Ammon's horn (tissue), 1 donor: ENCODE measurements at regions not wholly inside any gene's neighbourhood (a gene's known extent, or its start where the extent isn't known, plus 50 kb on each side); places are given as distances from the start of the nearest gene placed in this dataset.

Experiments used
- DNase-seq: peaks from one replicate; pipeline ENCODE4 v3.0.0-alpha.2; 2016; ENCODE audit warnings: low spot score

DNA sequence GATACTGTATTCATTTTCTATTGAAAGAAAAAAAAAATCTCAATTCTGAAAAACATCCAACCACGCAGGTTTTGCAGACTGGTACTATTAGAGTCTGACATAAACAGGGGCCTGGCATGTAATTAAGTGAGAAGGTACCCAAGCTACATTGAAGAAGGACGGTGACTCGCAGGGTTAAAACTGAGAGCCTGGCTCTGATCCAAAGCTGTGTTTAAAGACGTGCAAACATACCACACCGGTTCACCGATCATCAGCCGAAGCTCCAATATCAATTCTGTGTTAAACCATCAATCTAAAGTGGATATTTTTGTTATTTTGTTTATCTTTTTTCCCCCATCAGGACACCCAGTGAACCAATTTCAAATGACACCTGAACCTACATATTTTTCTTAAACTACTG lies 108.1 kb upstream of the DIO3 start:
- DNase-seq, result no peak

DNA sequence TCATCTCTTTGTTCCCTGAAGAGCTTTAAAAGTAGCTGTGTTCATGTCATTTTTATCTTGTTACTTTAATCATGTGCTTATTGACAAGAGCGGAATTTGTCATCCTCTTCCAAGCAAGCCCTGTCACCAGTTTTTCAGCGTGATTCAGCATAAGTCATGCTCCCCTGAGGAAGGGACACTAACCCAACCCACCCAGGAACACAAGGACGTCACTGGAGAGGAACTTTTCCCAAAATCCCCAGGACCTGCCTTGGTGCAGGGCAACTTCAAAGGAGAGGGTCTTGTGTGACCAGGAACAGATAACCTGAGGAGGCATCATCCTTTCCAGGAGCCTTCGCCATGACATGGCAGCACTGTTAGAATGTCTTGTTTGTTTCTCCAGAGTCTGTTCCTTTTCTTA lies 107.1 kb upstream of the DIO3 start:
- DNase-seq, result no peak

DNA sequence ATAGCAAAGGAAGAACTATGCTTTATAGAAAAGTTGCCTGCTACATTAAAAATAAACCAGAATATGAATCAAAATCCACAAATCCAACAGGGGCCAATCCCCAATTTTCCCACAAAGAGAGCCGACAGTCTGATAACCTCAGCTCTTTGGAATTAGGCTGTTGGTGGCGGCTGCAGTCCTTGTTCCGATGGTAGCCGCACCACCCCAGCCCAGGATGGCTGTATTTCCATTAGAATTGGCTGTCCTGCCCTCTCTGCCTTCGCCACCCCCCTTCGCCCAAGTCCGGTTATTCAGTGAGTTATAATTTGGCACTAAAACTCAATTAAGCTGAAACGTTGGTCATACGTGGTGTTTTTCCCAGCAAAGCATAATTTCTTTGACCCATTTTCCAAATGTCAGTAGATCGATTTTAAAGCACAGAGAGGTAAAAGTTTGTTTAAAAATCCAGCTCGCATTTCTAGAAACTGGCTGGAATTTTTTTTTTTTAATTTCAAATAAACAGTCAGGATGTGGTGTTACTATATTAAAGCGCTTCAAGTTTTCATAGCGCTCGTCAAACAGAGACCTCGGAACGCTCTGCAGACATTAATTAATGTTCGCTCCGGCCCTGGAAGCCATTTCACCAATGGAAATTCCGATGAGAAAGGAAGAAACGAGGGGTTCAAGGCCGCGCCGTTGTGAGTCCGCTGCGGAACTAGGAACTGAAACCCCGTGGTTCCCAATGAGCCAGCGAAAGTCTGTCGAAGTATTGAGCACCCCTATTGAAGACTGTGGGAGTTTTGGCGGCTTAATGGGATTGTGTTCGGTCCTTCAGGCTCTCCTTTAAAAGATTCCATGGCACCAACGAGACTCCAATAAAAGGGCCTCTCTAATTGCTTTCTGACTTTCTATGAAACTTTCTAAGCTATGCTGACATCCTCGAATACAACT lies 104.8 kb upstream of the DIO3 start:
- DNase-seq, result no peak

GRCh38 chr14:101457301-101457935 lies 103.9 kb upstream of the DIO3 start:
- DNase-seq, result no peak

GRCh38 chr14:101457936-101458740 lies 103.2 kb upstream of the DIO3 start:
- no peak for DNase-seq

- no peak for DNase-seq
Observed at GRCh38 chr14:101458741-101459550, 102.3 kb upstream of the DIO3 start.

- no peak for DNase-seq
Observed at GRCh38 chr14:101459551-101459900, 101.8 kb upstream of the DIO3 start.

- DNase-seq, result no peak
Observed at GRCh38 chr14:101460521-101460920, 100.8 kb upstream of the DIO3 start.

DNA sequence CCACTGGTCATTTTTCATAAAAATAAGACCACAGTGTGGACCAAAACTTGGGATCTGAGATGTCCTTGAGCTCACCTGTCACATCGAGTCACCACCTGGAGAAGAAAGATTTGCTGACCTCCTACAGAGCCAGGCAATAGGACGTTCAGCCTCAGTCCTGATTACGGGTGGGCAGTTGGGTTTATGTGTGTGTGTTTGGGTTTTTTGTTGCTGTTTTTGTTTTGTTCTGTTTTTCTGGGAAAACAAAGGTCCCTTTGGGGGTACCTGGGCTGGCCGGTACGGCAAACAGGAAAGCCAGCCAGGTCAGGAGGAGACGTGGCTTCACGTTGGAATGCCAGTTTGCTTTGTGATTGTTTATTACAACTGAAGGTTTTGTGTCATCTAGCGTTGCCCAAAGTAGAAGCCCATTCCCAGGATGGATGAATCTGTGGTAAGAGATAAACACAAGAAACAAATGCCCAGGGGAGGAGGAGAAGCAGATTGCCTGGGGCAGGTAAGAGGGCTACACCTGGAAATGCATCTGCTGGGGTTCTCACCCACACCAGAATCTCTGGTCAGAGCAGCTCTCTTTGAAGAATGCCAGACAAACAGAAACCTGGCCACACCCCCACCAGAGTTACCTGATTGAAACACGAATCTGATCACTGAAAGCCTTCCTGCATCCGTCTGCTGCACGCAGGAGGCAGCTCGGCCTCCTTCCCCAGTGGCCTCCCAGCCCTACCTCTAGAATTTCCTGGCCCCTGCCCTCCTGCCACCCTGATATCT lies 100.1 kb upstream of the DIO3 start:
- DNase-seq, result no peak

GRCh38 chr14:101461891-101462290 lies 99.4 kb upstream of the DIO3 start:
- DNase-seq, result no peak

- DNase-seq, result no peak
Observed at GRCh38 chr14:101462726-101463565, 98.3 kb upstream of the DIO3 start.

DNA sequence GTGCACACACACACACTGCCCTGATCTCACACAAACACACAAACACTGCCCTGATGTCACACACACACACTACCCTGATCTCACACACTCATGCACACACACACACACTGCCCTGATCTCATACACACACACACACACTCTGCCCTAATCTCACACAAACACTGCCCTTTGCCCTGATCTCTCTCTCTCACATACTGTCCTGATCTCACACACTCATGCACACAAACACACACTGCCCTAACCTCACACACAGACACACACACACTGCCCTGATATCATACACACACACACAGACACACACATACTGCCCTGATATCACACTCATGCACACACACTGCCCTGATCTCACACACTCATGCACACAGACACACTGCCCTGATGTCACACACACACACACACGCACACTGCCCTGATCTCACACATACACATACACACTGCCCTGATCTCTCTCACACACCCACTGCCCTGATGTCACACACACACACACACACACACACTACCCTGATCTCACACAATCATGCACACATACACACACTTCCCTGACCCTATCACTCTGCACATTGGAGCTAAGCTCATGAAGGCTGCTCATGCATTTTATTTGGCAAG lies 97.6 kb upstream of the DIO3 start:
- no peak for DNase-seq

GRCh38 chr14:101464310-101464983 lies 96.8 kb upstream of the DIO3 start:
- no peak for DNase-seq

- no peak for DNase-seq
Observed at GRCh38 chr14:101464984-101465794, 96.1 kb upstream of the DIO3 start.

DNA sequence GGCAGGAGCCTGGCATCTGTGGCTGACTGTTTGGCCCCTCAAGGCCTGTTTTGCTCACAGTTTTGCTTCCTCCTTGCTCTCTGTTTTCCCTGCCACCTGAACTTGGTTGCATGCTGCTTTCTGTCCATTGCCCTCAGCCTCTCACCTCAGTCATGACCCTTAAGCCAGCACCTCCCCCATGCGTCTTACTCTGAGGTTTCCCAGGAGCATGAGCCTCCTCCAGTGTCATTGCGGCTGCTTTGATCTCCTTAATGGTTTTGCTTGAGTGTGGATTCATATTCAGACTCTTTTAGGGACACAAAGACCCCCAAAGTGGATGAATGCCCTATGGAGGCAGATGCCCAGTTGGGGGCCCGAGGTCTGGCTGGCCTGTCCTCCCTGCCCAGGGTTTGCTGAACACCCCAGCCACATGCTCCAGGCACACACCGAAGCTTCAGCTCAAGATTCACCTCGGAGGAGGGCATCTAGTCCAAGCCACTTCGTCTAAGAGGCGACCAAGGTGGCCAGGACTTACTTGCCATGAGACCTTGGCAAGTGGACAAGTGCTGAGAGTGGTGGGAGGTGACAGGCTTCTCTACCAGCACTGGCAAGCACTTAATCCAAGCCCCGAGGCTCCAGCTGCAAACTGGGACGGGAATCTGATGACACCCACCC lies 95.4 kb upstream of the DIO3 start:
- DNase-seq, result no peak

DNA sequence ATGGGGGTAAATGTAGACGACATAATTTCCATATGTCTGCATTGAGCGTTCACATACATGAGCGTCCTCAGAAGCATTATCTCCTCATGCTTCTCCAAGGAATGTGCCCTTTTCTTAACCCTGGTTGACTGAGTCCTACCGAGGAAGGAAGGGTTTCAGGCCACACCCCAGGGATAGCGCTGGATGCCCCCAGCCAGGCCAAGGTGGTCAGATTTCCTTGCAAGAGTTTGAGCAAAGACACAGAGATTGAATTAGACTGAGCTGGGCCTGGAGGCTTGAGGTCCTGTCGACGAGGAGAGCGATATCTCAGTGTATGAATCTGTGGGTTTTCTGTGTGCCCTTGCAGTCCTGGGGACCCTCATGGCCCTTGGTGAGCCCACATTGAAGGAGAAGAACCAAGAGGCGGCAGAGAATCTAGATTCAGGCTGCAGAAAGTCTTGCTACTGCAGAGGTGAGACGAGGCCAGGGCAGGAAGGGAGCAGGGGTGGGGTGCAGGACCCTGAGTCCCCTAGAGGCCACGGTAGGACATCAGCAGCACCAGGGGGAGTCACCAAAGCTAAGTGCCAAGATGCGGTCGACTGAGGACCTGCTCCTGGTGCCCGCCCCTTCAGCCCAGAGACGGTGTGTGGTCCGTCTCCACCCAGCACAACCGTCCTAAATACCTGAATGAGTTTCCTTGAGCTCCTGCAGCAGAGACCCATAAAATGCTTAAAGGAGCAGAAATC lies 94.7 kb upstream of the DIO3 start:
- no peak for DNase-seq
